SK-N-SH (cell line): ENCODE measurements at regions not wholly inside any gene's neighbourhood (a gene's known extent, or its start where the extent isn't known, plus 50 kb on each side); places are given as distances from the start of the nearest gene placed in this dataset.

ENCODE experiments used
- CHD2 ChIP-seq: fragments of 150-350 bp; IDR thresholded peaks from 2 replicates; pipeline ENCODE4 v1.6.1; 2018; ENCODE audit warnings: low read length; ENCODE audit not compliant: partially characterized antibody
- CTCF ChIP-seq: fragments of 200-600 bp; sonication (generic); IDR thresholded peaks from 2 replicates; pipeline ENCODE4 v1.6.1; 2017; ENCODE audit warnings: antibody characterized with exemption, mild to moderate bottlenecking, moderate library complexity
- ELF1 ChIP-seq: IDR thresholded peaks from 2 replicates; pipeline ENCODE4 v1.4.0; 2012
- EZH2phosphoT487 ChIP-seq: fragments of 200-600 bp; sonication (generic); IDR thresholded peaks from 2 replicates; pipeline ENCODE4 v1.6.1; 2017; ENCODE audit warnings: low read depth, mixed run types, mild to moderate bottlenecking, antibody characterized with exemption, moderate library complexity, borderline replicate concordance
- FOXM1 ChIP-seq: IDR thresholded peaks from 2 replicates; pipeline ENCODE4 v1.4.0; 2012; ENCODE audit warnings: low read depth, mild to moderate bottlenecking
- IRF3 ChIP-seq: fragments of 150-350 bp; IDR thresholded peaks from 2 replicates; pipeline ENCODE4 v1.6.1; 2016; ENCODE audit warnings: mild to moderate bottlenecking, low read depth, low read length
- JUND ChIP-seq: IDR thresholded peaks from 2 replicates; pipeline ENCODE4 v1.4.0; 2012
- MAX ChIP-seq: IDR thresholded peaks from 2 replicates; pipeline ENCODE4 v1.4.0; 2012; ENCODE audit warnings: low read depth
- POLR2AphosphoS5 ChIP-seq: IDR thresholded peaks from 2 replicates; pipeline ENCODE4 v1.6.1; 2012; ENCODE audit warnings: low read depth, low read length
- RAD21 ChIP-seq: IDR thresholded peaks from 2 replicates; pipeline ENCODE4 v1.6.1; 2012; ENCODE audit warnings: mild to moderate bottlenecking, low read length
- TCF12 ChIP-seq: IDR thresholded peaks from 2 replicates; pipeline ENCODE4 v1.4.0; 2012
- USF2 ChIP-seq: fragments of 150-350 bp; IDR thresholded peaks from 2 replicates; pipeline ENCODE4 v1.6.1; 2017; ENCODE audit warnings: antibody characterized with exemption, low read length, low read depth, borderline replicate concordance
- ZBTB33 ChIP-seq: IDR thresholded peaks from 2 replicates; pipeline ENCODE4 v1.4.0; 2012; ENCODE audit warnings: low read depth, borderline replicate concordance

DNA sequence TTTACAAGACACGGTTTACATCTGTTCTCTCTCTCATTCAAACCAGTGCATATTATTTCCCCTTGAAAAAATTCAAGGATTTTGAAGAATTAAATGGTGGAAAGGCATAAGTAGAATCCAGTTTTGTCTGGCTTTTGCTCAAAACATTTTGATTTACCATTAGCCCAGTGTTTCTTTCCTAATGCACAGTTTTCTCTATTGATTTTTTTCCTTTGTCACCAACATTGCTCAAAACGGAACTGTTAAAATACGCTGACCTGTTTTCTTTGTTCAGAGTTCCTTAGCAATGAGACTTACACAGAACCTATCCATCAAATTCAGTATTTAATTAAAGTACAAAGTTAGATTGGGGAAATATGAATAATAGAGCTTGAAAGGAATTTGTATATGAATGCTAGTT, 162.4 kb downstream of the S1PR1 start:
- TF ChIP-seq ELF1 (no peak), CTCF (no peak), RAD21 (no peak), EZH2phosphoT487 (no peak), ZBTB33 (no peak), TCF12 (no peak), JUND (no peak), FOXM1 (no peak), USF2 (no peak), CHD2 (no peak), MAX (no peak), POLR2AphosphoS5 (no peak), IRF3 (no peak)
